NB4 (cell line): ENCODE measurements at regions not wholly inside any gene's neighbourhood (a gene's known extent, or its start where the extent isn't known, plus 50 kb on each side); places are given as distances from the start of the nearest gene placed in this dataset.

Experiments used
- CTCF ChIP-seq: IDR thresholded peaks from one replicate; pipeline ENCODE4 v1.5.1; 2012; ENCODE audit warnings: low read depth, low read length
- MAX ChIP-seq: IDR thresholded peaks from 2 replicates; pipeline ENCODE4 v1.6.1; 2011; ENCODE audit warnings: low read depth, low read length
- MYC ChIP-seq: IDR thresholded peaks from 2 replicates; pipeline ENCODE4 v1.6.1; 2011; ENCODE audit warnings: low read depth, low read length
- POLR2A ChIP-seq: IDR thresholded peaks from 2 replicates; pipeline ENCODE4 v1.6.1; 2011; ENCODE audit warnings: mild to moderate bottlenecking; ENCODE audit not compliant: insufficient read length; ENCODE audit errors: extremely low read depth

- no peak for TF ChIP-seq CTCF
- no peak for TF ChIP-seq MAX
- TF ChIP-seq MYC: no peak
- no peak for TF ChIP-seq POLR2A
Observed at GRCh38 chr1:87880098-87880760, 551.5 kb downstream of the LMO4 start.
